Stromal cell of bone marrow (primary cell): ENCODE measurements at regions not wholly inside any gene's neighbourhood (a gene's known extent, or its start where the extent isn't known, plus 50 kb on each side); places are given as distances from the start of the nearest gene placed in this dataset.

Experiments
- DNase-seq: peaks from one replicate; pipeline ENCODE4 v3.0.0-alpha.2; 2012; ENCODE audit warnings: low read depth

GRCh38 chr2:101556033-101556459 is 81.1 kb upstream of the RFX8 start:
- no peak for DNase-seq

GRCh38 chr2:101551336-101551888 is 76.5 kb upstream of the RFX8 start:
- no peak for DNase-seq

GRCh38 chr2:101550555-101550954 is 75.6 kb upstream of the RFX8 start:
- DNase-seq = no peak

DNA sequence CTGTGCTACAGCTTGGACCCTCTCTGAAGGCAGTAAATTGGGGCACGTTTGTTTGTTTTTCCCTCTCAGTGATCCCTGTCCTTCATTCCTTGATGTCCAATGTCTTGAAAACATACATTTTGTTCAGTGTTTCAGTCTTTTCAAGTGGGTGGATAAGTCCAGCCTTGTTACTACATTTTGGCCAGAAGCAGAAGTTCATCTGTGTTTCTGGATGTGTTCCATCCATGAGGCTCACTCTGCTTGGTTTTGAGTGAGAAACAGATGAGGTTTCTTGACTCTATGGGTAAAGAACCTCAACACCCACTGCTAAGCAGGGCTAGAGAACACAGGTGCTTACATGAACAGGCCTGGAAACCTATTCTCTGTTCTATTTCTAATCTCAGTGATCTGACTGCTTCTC is 74.5 kb upstream of the RFX8 start:
- no peak for DNase-seq

DNA sequence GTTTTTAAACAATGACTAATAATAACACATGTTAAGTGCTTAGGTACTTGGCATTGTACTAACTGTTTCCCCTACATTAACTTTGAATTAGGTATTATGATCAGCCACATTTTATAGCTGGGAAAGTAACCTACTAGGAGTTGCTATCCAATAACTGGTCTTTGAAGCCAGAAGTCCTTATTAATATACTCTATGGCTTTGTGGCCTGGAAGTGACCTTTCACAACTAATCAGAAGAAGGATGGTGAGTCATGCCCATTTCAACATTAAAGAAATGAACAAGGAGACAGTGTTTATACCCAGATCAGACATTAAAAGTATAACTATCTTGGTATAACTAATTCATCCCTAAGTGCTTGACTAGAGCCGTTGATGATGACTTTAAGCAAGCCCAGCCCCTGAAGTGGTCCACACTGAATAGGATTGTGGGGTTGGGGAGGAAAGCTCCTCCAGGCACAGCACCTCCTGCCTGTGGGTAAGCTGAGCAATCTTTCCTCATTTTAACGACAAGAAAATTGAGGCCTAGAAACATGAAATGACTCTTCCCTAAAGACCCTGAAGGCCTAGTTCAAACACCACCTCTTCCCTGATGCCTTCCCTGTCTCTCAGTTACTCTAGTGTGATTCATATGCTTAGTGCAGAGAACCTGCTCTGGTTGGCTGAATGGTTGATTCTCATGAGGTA is 71.6 kb upstream of the RFX8 start:
- DNase-seq = peak; percentile 57

DNA sequence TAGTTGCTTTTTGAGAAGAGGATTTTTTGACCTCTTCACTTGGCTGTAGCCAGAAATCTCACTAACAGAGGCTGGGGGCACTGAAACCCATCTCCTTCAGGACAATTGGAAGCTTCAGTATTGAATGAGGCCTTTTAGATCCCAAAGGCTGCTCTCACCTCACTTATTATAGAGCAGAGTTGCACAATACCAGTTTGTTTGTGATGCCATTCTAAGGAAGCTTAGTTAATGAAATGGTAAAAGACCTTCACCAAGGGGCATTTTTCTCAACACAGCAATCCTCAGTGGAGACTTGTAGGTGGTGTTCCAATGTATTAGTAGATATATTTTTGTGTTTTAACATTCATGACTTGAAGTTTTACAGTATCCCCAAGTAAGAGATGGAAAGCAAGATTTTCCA is 71.0 kb upstream of the RFX8 start:
- no peak for DNase-seq

- peak; percentile 86 for DNase-seq
Measured at GRCh38 chr2:101540518-101540917, 65.6 kb upstream of the RFX8 start.

- no peak for DNase-seq
Measured at GRCh38 chr2:101538076-101538475, 63.2 kb upstream of the RFX8 start.

DNA sequence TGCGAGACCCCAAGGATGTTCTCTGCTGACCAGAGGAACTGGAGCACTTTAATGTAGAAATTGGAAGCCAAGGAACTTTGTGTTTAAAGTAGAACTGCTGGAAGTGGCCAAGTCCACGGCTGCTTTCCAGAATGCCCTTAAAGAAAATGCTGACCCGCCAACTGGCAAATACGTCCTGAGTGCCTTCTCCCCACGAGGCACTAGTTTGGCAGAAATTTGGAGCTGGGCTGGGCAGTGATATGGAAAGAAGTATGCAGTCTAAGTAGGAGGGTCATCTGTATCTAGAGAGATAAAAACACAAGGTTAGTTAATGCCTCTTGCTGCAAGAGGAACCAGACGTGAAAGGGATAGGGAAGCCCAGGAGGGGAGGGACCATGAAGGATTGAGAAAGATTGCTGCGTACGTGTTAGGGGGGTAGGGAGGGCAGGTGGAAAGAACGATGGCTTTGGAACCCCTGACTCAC is 59.3 kb upstream of the RFX8 start:
- no peak for DNase-seq

- DNase-seq = no peak
Measured at GRCh38 chr2:101533561-101534148, 58.7 kb upstream of the RFX8 start.

- DNase-seq = no peak
Measured at GRCh38 chr2:101528501-101528900, 53.6 kb upstream of the RFX8 start.

DNA sequence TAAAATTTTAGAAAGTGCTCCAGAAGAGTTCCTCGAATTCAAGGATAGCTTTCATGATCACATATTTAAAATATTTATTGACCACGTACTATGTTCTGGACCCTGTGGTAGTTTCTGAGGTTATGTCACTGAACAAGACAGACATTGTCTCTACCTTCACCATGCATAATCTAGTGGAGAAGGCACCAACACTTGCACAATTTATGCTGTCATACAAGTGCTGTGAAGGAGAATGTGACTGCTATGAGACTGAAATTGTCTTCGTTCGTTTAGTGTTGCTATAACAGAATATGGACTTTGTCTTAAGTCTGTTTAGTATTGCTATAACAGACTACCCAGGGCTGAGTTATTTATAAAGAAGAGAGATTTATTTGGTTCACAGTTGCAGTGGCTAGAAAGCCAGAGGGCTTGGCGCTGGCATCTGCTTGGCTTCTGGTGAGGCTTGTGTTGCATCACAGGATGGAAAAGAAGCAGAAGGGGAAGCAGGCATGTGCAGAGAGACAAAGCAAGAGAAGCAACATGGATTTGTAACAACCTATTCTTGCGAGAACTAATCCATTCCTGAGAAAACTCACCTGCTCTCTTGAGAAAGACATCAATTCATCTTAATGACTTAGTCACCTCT is 50.0 kb upstream of the RFX8 start:
- no peak for DNase-seq
